Raji (cell line): ENCODE measurements at regions not wholly inside any gene's neighbourhood (a gene's known extent, or its start where the extent isn't known, plus 50 kb on each side); places are given as distances from the start of the nearest gene placed in this dataset.

ENCODE experiments used
- POLR2A ChIP-seq: IDR thresholded peaks from 2 replicates; pipeline ENCODE4 v1.6.1; 2011; ENCODE audit warnings: low read depth, low read length, control low read depth; ENCODE audit not compliant: insufficient read depth

DNA sequence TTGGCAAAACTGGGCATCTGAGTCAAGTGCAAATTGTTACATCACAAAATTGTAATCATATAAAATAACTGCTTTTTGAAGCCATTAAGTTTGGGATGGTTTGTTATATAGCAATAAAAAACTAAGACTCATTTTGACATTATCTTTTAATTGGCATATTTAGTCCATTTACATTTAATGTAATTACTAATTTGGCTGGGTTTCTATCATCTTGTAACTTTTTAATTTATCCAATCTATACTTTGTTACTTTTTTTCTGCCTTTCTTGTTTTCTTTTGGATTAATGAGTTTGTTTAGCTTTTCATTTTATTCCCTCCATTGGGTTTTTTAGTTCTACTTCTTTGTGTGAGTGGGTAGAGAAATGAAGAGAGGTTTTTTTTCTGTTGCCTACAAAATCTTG lies 76.3 kb downstream of the DRAM2 start:
- no peak for TF ChIP-seq POLR2A

DNA sequence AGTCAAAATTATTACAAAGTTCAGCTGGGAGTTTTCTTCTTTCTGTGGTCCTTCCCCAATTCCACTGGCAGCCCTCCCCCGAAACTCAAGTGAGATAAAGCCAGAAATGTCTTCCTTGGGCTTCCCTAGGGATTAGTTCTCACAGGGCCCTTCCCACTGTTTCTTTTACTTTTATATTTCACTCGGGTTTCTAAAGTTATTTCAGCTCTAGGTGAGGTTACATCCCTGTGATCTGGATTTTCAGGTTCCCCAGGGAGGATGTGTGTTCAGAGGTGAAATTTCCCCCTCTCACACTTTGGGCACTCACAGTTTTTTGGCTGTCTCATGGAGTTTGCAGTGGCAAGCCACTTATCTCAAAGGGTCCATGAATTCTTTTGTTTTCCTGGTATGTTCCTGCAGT lies 77.3 kb downstream of the DRAM2 start:
- TF ChIP-seq POLR2A = peak; percentile 4; the same call in 1 of the 2 replicates

DNA sequence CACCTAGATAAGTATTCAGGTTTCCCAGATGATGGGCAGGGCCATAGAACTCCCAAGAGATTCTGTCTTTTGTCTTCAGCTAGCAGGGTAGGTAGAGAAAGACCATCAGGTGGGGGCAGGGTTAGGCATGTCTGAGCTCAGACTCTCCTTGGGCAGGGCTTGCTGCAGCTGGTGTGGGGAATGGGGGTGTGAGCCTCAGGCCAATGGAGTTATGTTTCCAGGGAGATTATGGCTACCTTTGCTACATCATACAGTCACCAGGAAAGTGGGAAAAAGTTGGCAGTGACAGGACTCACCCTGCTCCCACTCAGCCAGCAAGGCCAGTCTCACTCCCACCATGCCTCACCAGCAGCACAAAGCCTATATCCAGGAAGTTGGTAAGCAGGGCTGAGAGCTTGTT lies 77.8 kb downstream of the DRAM2 start:
- peak; percentile 14; the same call in 1 of the 2 replicates for TF ChIP-seq POLR2A

DNA sequence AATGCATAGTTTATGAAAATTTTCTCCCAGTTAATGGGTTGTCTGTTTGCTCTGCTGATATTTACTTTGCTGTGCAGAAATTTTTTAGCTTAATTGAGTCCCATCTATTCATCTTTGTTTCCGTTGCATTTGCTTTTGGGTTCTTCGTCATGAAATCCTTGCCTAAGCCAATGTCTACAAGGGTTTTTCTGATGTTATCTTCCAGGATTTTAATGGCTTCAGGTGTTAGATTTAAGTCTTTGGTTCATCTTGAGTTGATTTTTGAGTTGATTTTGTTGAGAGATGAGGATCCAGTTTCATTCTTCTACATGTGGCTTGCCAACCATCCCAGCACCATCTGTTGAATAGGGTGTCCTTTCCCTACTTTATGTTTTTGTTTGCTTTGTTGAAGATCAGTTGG lies 85.2 kb downstream of the DRAM2 start:
- TF ChIP-seq POLR2A = no peak

DNA sequence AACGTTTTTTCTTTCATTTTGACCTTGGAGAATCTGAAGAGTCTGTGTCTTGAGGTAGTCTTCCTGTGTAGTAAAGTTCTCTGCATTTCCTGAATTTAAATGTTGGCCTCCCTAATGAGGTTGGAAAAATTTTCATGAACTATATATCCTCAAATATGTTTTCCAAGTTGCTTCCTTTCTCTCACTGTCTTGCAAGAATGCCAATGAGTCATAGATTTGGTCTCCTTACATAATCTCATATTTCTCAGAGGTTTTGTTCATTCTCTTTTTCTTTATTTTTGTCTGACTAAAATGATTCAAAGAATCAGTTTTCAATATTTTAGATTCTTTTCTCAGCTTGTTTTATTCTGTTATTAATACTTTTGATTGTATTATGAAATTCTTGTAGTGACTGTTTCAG lies 87.6 kb downstream of the DRAM2 start:
- TF ChIP-seq POLR2A = no peak

DNA sequence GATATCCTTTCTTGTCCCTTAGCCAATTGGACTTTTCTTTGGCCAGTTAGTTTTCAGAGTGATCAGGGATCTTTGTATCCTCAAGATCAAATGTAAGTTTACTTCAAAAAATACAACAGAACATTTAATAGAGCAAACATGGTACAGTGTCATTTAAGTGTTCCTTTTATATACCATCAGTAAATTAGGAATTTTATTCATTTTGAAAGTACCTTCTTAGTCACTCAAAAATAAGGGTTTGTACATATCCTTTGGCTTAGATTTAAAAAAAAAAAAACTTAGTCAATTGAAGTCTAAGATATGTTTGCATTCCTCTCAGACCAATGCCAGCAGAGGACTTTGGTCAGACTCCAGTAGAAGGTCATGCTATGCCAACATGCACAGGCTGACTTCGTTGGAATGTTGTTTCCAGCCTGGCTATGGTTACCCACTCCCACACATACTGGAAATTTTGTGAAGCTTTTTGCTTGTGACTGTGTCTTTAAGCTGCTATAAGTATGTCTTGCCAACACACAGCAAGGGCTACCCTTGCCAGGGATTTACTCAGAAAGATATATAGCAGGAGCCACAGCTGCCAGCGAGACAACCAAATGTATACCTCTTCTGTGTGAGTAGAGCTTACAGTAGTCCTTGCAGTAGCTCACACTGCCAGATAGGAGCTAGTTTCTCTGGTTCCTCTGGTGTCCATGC lies 81.5 kb upstream of the LRIF1 start:
- no peak for TF ChIP-seq POLR2A

DNA sequence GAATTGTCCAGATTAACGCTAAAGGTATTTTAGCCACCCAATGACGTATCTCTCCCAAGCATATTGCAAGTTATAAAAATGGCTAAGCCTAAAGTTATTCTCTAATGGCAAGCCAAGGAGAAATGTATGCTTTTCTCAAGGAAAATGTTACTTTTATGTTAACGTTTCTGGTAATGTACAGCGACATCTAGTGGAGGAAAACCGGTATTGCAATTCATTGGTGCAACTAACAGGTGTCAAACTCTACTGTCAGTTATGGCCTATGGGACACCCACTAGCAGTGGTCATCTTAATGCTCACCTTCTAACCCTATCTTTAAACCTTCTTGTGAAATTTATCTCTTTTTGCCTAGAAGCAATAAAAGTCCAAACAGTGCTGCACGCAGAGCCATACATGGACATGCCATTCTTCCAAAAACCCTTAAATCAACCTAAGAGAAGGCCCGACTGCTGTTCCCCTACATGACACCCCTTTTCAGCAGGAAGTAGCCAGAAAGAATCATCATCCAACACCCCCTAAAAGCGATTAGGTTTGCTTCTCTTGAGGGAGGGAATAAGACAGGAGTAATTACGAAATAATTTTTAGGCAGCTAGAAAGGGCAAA lies 68.7 kb upstream of the LRIF1 start:
- no peak for TF ChIP-seq POLR2A

DNA sequence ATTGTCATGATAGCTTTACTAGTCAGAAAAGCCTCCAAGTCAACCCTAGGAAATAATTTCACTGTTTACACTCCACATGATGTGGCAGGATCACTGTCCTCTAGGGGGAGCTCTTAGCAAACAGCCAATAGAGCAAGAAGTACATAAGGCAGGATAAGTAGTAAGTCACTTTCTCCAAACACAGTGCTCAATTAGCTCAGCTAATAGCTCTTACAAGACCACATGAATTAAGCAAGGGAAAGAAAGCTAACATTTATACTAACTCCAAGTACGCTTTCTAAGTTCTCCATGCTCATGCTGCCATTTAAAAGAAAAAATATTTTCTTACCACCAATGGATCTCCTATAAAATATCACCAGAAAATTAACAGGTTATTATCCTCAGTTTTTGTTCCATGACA lies 66.9 kb upstream of the LRIF1 start:
- no peak for TF ChIP-seq POLR2A

DNA sequence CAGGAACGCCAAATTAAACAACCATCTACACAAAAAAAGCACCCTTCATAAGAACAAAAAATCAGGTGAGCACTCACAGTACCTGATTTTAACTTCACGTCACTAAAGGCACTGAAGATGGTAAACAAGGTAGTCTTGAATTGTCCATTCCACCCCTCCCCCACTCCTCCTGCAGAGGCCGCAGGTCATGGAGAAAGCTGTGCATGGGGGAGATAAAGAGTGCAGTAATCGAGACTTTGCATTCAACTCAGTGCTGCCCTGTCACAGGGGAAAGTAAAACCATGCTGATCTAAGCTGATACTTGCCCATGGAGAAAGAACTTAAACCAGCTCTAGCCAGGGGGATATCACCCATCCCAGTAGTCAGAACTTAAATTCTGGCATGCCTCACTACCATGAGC lies 61.4 kb upstream of the LRIF1 start:
- no peak for TF ChIP-seq POLR2A

DNA sequence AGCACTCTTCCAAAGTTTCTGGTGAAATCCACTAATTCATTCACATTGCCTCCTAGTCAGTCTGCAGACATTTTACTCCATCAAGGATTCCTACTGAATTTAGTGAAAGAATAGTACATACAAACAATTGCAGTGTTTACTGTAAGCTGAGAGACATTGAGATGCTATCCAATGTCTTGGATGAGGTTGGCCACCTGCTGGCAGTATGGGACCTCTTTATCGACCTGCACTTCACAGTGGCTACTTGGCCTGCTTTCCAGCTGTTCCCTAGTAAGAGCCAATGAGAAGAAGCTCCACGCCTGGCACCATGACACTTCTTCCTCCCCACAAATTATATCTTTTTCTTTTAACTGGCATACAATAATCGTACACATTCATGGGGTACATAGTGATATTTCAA lies 51.5 kb upstream of the LRIF1 start:
- no peak for TF ChIP-seq POLR2A
